Smooth muscle cell (in vitro differentiated cells): ENCODE measurements at regions not wholly inside any gene's neighbourhood (a gene's known extent, or its start where the extent isn't known, plus 50 kb on each side); places are given as distances from the start of the nearest gene placed in this dataset.

Experiments
- DNase-seq: peaks from one replicate; lab custom pipeline; 2025; ENCODE audit not compliant: unreplicated experiment; lab: John Stamatoyannopoulos, UW
- H2AFZ ChIP-seq: fragments of 200-600 bp; sonication (generic); 2 replicates; pipeline ENCODE4 v1.6.0; 2016; ENCODE audit warnings: antibody characterized with exemption, low read depth, mild to moderate bottlenecking
- H3F3A ChIP-seq: fragments of 200-600 bp; sonication (generic); 2 replicates; pipeline ENCODE4 v1.6.0; 2017; ENCODE audit warnings: antibody characterized with exemption, low read depth
- H3K27ac ChIP-seq: fragments of 200-600 bp; sonication (generic); 2 replicates; pipeline ENCODE4 v1.5.1; 2016; ENCODE audit warnings: low read depth, mild to moderate bottlenecking
- H3K27me3 ChIP-seq: fragments of 200-600 bp; sonication (generic); 2 replicates; pipeline ENCODE4 v1.6.1; 2016; ENCODE audit warnings: low read depth, mild to moderate bottlenecking
- H3K36me3 ChIP-seq: fragments of 200-600 bp; sonication (generic); 2 replicates; pipeline ENCODE4 v1.5.1; 2016; ENCODE audit warnings: low read depth
- H3K4me1 ChIP-seq: fragments of 200-600 bp; sonication (generic); 2 replicates; pipeline ENCODE4 v1.5.1; 2016; ENCODE audit warnings: low read depth
- H3K4me2 ChIP-seq: fragments of 200-600 bp; sonication (generic); 2 replicates; pipeline ENCODE4 v1.6.0; 2016; ENCODE audit warnings: mild to moderate bottlenecking
- H3K4me3 ChIP-seq: fragments of 200-600 bp; sonication (generic); 2 replicates; pipeline ENCODE4 v1.5.1; 2016; ENCODE audit warnings: mild to moderate bottlenecking
- H3K79me2 ChIP-seq: fragments of 200-600 bp; sonication (generic); 2 replicates; pipeline ENCODE4 v1.6.0; 2016; ENCODE audit warnings: low read depth, mild to moderate bottlenecking
- H3K9ac ChIP-seq: fragments of 200-600 bp; sonication (generic); 2 replicates; pipeline ENCODE4 v1.6.0; 2016; ENCODE audit warnings: low read depth
- H3K9me3 ChIP-seq: fragments of 200-600 bp; sonication (generic); replicated peaks from 2 replicates; pipeline ENCODE4 v1.5.1; 2016; ENCODE audit warnings: low read depth
- H4K20me1 ChIP-seq: fragments of 200-600 bp; sonication (generic); 2 replicates; pipeline ENCODE4 v1.6.0; 2016; ENCODE audit warnings: low read depth
- WGBS: methylation state at CpG from one replicate; pipeline ENCODE4 v1.1.7; 2016; ENCODE audit warnings: low lambda C conversion rate; 5-methylcytosine and 5-hydroxymethylcytosine counted together
- TF ChIP-seq, protein P1 (sequence below): fragments of 200-600 bp; sonication (generic); IDR thresholded peaks from 2 replicates; pipeline ENCODE4 v1.5.1; 2017; ENCODE audit warnings: borderline replicate concordance, mild to moderate bottlenecking, antibody characterized with exemption; ENCODE audit not compliant: insufficient read depth, poor library complexity, severe bottlenecking

DNA sequence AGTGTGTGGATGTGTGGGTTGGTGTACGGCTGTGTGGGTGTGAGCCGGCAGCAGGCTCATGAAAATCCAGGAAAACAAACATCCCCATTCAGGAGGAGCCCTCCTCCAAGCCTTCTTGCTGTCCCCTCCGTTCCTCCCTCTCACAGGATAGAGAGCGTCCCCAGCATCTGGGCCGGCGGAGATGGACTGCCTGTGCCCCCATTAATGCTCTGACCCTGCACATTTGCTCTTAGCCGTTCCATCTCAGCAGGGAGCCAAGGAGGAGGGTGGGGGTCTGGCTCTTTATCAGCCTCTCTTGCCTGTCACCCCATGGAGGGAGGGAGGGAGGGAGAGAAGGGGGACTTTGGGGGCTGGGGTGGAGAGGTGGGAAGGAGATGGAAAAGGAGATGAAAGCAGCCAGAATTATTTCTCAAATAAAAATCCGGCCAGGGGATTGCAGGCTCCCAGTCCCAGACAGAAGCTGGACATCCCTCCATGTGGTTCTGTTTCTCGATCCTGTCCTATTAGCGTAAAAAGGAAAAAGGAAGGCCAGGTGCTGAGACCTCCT lies 240.0 kb upstream of the ZFHX3 start:
- whole genome bisulfite sequencing, result 82% methylated on average over 9 of the region's 10 CpGs
- Histone ChIP-seq H3K4me3 (no peak overlapping the region), H3K36me3 (no peaks in the 10 kb centered on the region), H3F3A (no peaks in the 10 kb centered on the region), H3K27ac (no peak overlapping the region), H4K20me1 (no peaks in the 10 kb centered on the region), H2AFZ (no peak overlapping the region), H3K4me1 (no peaks in the 10 kb centered on the region), H3K9me3 (no peaks in the 10 kb centered on the region), H3K4me2 (no peak overlapping the region), H3K79me2 (no peaks in the 10 kb centered on the region), H3K9ac (no peak overlapping the region), H3K27me3 (no peaks in the 10 kb centered on the region)
- no peak for DNase-seq
- TF ChIP-seq, protein P1, sequence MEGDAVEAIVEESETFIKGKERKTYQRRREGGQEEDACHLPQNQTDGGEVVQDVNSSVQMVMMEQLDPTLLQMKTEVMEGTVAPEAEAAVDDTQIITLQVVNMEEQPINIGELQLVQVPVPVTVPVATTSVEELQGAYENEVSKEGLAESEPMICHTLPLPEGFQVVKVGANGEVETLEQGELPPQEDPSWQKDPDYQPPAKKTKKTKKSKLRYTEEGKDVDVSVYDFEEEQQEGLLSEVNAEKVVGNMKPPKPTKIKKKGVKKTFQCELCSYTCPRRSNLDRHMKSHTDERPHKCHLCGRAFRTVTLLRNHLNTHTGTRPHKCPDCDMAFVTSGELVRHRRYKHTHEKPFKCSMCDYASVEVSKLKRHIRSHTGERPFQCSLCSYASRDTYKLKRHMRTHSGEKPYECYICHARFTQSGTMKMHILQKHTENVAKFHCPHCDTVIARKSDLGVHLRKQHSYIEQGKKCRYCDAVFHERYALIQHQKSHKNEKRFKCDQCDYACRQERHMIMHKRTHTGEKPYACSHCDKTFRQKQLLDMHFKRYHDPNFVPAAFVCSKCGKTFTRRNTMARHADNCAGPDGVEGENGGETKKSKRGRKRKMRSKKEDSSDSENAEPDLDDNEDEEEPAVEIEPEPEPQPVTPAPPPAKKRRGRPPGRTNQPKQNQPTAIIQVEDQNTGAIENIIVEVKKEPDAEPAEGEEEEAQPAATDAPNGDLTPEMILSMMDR, result no peak

DNA sequence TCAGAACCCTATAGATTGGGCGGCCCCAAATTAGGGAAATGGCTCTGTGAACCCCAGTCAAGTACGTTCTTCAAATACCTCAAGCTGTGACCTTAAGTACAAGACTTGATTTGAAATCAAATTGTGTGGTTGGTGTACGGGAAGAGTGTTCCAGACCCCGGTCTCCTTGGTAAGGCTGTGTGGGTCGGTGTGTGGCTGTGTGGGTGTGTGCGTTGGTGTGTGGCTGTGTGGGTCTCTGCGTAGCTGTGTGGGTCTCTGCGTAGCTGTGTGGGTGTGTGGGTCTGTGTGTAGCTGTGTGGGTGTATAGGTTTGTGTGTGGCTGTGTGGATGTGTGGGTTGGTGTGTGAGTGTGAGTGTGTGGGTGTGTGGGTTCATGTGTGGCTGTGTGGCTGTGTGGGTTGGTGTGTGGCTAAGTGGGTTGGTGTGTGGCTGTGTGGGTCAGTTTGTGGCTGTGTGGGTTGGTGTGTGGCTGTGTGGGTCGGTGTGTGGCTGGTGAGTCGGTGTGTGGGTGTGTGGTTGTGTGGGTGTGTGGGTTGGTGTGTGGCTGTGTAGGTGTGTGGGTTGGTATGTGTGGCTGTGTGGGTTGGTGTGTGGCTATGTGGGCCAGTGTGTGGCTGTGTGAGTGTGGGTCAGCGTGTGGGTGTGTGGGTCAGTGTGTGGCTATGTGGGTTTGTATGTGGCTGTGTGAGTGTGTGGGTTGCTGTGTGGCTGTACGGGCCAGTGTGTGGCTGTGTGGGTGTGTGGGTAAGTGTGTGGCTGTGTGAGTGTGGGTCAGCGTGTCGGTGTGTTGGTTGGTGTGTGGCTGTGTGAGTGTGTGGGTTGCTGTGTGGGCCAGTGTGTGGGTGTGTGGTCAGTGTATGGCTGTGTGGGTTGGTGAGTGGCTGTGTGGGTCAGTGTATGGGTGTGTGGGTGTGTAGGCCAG lies 238.7 kb upstream of the ZFHX3 start:
- H3F3A ChIP-seq, result no peaks in the 10 kb centered on the region
- DNase-seq, result no peak
- H3K4me1 ChIP-seq, result no peaks in the 10 kb centered on the region
- H3K9me3 ChIP-seq, result no peaks in the 10 kb centered on the region
- no peak overlapping the region for H3K4me2 ChIP-seq
- WGBS, result 88% methylated on average over 11 of the region's 14 CpGs
- no peak overlapping the region for H2AFZ ChIP-seq
- H3K9ac ChIP-seq, result no peak overlapping the region
- no peak overlapping the region for H3K27ac ChIP-seq
- no peaks in the 10 kb centered on the region for H3K36me3 ChIP-seq
- TF ChIP-seq, protein P1, result no peak
- no peaks in the 10 kb centered on the region for H3K79me2 ChIP-seq
- H3K4me3 ChIP-seq, result no peak overlapping the region
- H4K20me1 ChIP-seq, result no peaks in the 10 kb centered on the region
- H3K27me3 ChIP-seq, result no peaks in the 10 kb centered on the region

DNA sequence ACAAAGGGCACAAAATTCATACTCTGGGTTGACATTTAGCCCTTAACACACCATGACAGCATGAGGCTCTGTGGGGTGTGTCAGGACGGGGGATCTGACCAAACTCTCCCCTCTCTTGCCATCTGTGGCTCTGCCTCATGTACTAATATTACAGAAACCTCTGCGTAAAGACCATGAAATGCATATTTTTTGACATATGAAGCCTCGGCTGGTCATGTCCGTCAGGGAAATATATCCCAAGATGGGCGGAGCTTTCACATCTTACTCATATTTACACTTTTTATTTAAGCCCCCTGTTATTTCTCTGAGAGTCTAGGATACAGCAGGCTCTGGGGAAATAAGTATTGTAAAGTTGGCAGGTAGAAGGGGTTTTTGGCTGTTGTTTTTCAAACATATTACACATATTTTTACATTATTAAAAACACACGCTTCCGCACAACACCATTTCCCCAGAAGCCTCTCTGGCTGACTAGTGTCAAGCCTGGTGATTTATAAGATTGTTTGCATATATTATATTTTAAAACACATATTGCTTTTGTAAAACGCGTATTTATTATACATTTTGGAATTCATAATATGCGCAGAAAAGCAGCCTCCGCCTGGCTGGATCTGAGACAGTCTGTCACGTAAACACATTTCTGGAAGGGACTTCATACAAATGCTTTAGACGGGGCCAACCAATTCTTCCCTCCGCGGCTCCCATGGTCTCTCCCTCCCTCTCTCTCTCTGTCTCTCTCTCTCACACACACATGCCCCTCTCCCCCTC lies 237.7 kb upstream of the ZFHX3 start:
- WGBS, result 90% methylated on average over 15 of the region's 15 CpGs
- Histone ChIP-seq H3K9me3 (no peaks in the 10 kb centered on the region), H4K20me1 (no peaks in the 10 kb centered on the region), H3K4me3 (no peak overlapping the region), H3K36me3 (no peaks in the 10 kb centered on the region), H3K27me3 (no peaks in the 10 kb centered on the region), H3K9ac (no peak overlapping the region), H3K79me2 (no peaks in the 10 kb centered on the region), H3K4me2 (no peak overlapping the region), H3K27ac (no peak overlapping the region), H3K4me1 (no peaks in the 10 kb centered on the region), H3F3A (no peaks in the 10 kb centered on the region), H2AFZ (no peak overlapping the region)
- DNase-seq, result no peak
- TF ChIP-seq, protein P1, result no peak
